Choroid plexus epithelial cell (primary cell): ENCODE measurements at regions not wholly inside any gene's neighbourhood (a gene's known extent, or its start where the extent isn't known, plus 50 kb on each side); places are given as distances from the start of the nearest gene placed in this dataset.
"Not testable (repeated sequence)": the region's sequence is repeated elsewhere in the genome, so short reads cannot be mapped to it uniquely, and the experiment has no call there.

Experiments
- DNase-seq: peaks from one replicate; pipeline ENCODE4 v3.0.0-alpha.2; 2010; ENCODE audit warnings: low read depth
- H3K4me3 ChIP-seq: 2 replicates; pipeline ENCODE4 v1.5.1; 2011; ENCODE audit warnings: low read depth, mild to moderate bottlenecking, control low read depth, low read length, moderate library complexity
- CTCF ChIP-seq: conservative IDR thresholded peaks from 2 replicates; pipeline ENCODE4 v1.5.1; 2011; ENCODE audit warnings: low read depth, mild to moderate bottlenecking, control low read depth, inconsistent platforms, low read length, moderate library complexity

GRCh38 chr4:114043116-114043515, 63.7 kb upstream of the ARSJ start:
- no peak overlapping the region for H3K4me3 ChIP-seq
- no peak for TF ChIP-seq CTCF
- no peak for DNase-seq

- H3K4me3 ChIP-seq, DNase-seq: not testable (repeated sequence)
Observed at GRCh38 chr4:114044351-114044750, 64.9 kb upstream of the ARSJ start.

- H3K4me3 ChIP-seq, result no peak overlapping the region
- no peak for TF ChIP-seq CTCF
- no peak for DNase-seq
Observed at GRCh38 chr4:114046331-114046730, 66.9 kb upstream of the ARSJ start.

GRCh38 chr4:114048154-114048553, 68.7 kb upstream of the ARSJ start:
- DNase-seq, H3K4me3 ChIP-seq: not testable (repeated sequence)

GRCh38 chr4:114052227-114052626, 72.8 kb upstream of the ARSJ start:
- DNase-seq, result no peak
- no peak for TF ChIP-seq CTCF
- no peak overlapping the region for H3K4me3 ChIP-seq

GRCh38 chr4:114056599-114056998, 77.2 kb upstream of the ARSJ start:
- TF ChIP-seq CTCF, result no peak
- H3K4me3 ChIP-seq, result no peak overlapping the region
- DNase-seq, result no peak

GRCh38 chr4:114057746-114058145, 78.3 kb upstream of the ARSJ start:
- TF ChIP-seq CTCF, result no peak

GRCh38 chr4:114062499-114062898, 83.1 kb upstream of the ARSJ start:
- DNase-seq, result no peak
- no peak for TF ChIP-seq CTCF
- no peak overlapping the region for H3K4me3 ChIP-seq

More at GRCh38 chr4:114057746-114058145, 78.3 kb upstream of the ARSJ start:
- H3K4me3 ChIP-seq, result no peak overlapping the region
- no peak for DNase-seq
